ENCODE measurements at regions not wholly inside any gene's neighbourhood (a gene's known extent, or its start where the extent isn't known, plus 50 kb on each side); places are given as distances from the start of the nearest gene placed in this dataset.

DNA sequence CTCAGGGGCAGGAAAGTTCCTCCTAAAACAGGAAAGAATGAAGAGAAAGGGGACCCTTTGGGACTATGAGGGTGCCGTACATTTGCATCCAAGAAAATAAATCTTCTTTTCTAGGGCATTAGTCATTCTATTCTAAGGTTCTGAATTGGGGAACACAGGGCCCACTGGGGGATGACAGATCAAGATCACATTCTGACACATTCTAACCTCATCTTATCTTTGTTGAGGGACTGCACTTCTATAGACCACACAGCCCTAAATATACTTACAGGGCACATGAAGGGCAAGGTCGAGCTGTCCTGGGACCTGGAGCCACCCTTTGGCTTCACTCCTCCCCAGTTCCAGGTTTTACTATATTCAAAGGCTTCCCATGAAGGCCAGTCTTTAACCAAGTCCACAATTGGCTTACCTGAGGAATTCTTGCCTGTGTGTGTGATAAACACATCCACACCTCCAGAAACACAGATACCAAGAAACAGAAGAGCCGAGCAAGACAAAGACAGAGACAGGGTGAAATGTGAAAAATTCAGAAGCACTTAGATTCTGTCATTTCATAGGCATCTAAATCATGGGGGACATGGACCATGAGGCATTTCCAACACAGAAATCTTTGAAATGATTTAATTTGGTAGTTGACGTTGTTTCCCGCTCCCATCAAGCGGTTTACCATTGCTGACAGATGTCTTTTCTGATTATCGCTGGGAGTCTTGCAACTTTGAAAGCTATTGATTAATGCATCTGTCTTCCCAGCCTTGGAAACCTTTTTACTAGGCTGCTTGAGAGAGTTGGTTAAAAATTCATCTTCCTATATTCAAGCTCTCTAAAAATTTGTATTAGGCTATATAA lies 75.8 kb downstream of the CCDC71L start:
- no peak for TF ChIP-seq CTCF (IDR thresholded peaks at IDR 0.05)
- no peak for TF ChIP-seq POLR2A (IDR thresholded peaks at IDR 0.05)
